Lower lobe of right lung (tissue), 2 donors: ENCODE measurements at regions not wholly inside any gene's neighbourhood (a gene's known extent, or its start where the extent isn't known, plus 50 kb on each side); places are given as distances from the start of the nearest gene placed in this dataset.

Experiments
- ATAC-seq, 2 donors: fragments of 200-7000 bp; cut with Tn5 transposase; one replicate each; pipeline ENCODE4 v1.9.1; 2020 to 2022; ENCODE audit warnings: mild to moderate bottlenecking in 2 of 2, moderate library complexity in 2 of 2
- DNase-seq: peaks from one replicate; pipeline ENCODE4 v3.0.0-alpha.2; 2020
- H3K27ac ChIP-seq: fragments of 200-600 bp; one replicate; pipeline ENCODE4 v1.8.0; 2022
- H3K27me3 ChIP-seq: fragments of 200-600 bp; one replicate; pipeline ENCODE4 v1.8.0; 2022; ENCODE audit warnings: low read depth
- H3K36me3 ChIP-seq: fragments of 200-600 bp; one replicate; pipeline ENCODE4 v1.8.0; 2022; ENCODE audit warnings: mild to moderate bottlenecking
- H3K4me1 ChIP-seq: fragments of 200-600 bp; one replicate; pipeline ENCODE4 v1.8.0; 2022
- H3K4me3 ChIP-seq: fragments of 200-600 bp; one replicate; pipeline ENCODE4 v1.8.0; 2022; ENCODE audit warnings: mild to moderate bottlenecking
- H3K9me3 ChIP-seq: fragments of 200-600 bp; one replicate; pipeline ENCODE4 v1.8.0; 2022
- intact Hi-C: fragments of 100-400 bp; cut with DNase I; formaldehyde crosslinking; loops from one replicate; pipeline ENCODE4 v1.11.0; 2022
- TF ChIP-seq, protein P1 (sequence below): fragments of 200-600 bp; IDR thresholded peaks from one replicate; pipeline ENCODE4 v1.8.0; 2022; ENCODE audit warnings: antibody characterized with exemption, mild to moderate bottlenecking
- donor health status: DM: no; HTN: yes; CAD: no; lungs with severe emphysema.

DNA sequence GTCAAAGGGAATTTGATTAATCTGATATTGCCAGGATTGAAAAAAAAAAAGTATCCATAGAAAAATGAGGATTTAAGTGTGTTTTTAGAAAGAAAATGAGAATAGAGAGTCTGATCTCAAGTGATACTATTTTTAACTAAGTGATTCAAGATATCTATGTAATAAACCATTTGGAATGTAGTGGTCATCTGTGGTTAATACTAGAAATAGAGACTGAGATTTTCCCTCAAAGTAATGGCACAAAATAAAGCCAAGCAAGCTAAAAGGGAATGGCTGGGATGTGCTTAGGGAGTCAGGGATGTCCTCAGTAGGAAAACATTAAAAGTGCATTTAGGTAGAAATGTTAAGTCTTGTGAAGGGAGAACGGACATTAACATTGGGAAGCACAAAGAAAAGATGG lies 90.6 kb downstream of the FBXO4 start:
- no peak for DNase-seq
- Histone ChIP-seq H3K27ac (no peak overlapping the region), H3K4me1 (no peaks in the 10 kb centered on the region), H3K27me3 (no peaks in the 10 kb centered on the region), H3K4me3 (no peak overlapping the region), H3K36me3 (no peaks in the 10 kb centered on the region), H3K9me3 (no peaks in the 10 kb centered on the region)
- intact Hi-C loops, result no loop called here
- TF ChIP-seq, protein P1, sequence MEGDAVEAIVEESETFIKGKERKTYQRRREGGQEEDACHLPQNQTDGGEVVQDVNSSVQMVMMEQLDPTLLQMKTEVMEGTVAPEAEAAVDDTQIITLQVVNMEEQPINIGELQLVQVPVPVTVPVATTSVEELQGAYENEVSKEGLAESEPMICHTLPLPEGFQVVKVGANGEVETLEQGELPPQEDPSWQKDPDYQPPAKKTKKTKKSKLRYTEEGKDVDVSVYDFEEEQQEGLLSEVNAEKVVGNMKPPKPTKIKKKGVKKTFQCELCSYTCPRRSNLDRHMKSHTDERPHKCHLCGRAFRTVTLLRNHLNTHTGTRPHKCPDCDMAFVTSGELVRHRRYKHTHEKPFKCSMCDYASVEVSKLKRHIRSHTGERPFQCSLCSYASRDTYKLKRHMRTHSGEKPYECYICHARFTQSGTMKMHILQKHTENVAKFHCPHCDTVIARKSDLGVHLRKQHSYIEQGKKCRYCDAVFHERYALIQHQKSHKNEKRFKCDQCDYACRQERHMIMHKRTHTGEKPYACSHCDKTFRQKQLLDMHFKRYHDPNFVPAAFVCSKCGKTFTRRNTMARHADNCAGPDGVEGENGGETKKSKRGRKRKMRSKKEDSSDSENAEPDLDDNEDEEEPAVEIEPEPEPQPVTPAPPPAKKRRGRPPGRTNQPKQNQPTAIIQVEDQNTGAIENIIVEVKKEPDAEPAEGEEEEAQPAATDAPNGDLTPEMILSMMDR, result no peak
- ATAC-seq, result no peak

DNA sequence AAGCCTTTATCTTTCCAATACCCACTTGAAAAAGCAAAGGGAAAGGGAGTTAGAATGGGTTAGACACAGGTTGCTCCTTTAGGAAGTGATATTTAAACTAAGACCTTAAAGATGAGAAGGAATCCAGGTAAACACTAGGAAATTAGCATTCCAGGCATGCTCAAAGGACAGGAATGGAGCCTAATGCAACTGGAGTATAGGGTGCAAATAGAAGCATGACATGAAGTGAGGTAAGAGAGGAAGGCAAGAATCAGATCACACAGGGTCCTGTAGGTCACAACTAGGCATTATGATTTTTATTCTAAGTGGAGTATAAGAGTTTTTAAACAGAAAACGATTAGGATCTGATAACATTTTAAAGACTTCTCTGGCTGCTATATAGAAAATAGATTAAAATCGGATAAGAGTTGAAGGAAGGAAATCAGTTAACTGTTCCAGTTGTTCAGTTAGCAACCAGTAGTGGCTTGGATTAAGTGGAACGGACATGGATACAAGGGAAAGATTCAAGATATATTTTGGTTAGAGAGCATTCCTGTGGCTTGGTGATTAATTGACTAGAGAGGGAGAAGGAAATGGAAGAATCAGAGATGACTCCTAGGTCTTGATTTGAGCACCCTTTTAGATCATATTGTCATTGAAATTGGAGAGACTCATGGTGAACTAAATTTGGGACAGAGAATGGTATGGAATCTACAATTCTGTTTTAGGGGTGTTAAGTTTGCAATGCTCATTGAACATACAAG lies 95.9 kb downstream of the FBXO4 start:
- Histone ChIP-seq H3K4me3 (no peak overlapping the region), H3K4me1 (no peaks in the 10 kb centered on the region), H3K9me3 (no peaks in the 10 kb centered on the region), H3K36me3 (no peaks in the 10 kb centered on the region), H3K27me3 (no peaks in the 10 kb centered on the region), H3K27ac (no peak overlapping the region)
- intact Hi-C loops, result no loop called here
- DNase-seq (no peak), ATAC-seq (no peak)
- TF ChIP-seq, protein P1, result no peak

DNA sequence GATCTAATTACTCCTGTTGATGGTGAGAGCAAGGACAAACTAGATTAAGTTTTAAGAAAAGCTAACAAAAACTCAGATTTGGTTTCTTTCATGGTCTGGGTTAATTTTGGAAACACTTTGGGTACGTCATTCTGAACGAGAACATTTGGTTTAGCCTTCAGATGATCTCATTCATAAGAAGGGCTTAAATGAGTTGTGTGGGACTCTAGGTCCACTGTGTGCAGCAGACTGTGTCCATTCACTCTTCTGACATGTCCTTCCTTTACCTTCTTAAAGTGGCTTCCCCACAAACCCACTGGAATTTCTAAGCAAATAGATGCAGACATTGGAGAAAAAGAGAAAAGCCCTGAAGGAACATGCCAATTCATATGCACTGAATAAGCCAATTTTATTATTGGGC lies 96.8 kb downstream of the FBXO4 start:
- TF ChIP-seq, protein P1, result no peak
- Histone ChIP-seq H3K9me3 (no peaks in the 10 kb centered on the region), H3K27ac (no peak overlapping the region), H3K4me1 (no peaks in the 10 kb centered on the region), H3K36me3 (no peaks in the 10 kb centered on the region), H3K27me3 (no peaks in the 10 kb centered on the region), H3K4me3 (no peak overlapping the region)
- intact Hi-C loops, result no loop called here
- DNase-seq (no peak), ATAC-seq (no peak)

DNA sequence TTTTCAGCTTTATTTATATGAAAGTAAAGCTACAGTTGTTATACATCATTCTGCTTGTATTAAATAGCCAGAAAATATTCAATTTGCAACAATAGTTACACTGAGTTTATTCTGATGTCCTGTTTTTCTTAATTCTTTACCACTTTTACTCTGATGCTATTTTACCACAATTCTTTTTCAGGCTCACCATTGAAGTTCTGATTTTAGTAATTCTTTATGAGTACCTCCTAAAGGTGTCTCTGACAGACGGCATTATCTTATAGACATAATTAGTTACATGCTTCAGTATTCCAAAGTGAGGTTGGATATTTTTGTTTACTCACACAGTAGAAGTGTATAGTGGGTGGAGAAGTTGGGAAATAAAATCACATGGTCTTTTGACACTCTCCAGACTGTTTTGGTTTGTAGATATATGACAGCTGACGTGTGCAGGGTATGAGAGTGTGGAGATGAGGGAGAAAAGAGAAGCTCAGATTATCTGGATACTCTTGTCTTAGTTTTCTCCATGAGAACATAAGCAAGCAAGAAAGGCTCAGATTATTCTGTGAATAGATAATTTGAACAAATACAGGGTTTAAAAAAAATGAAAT lies 97.4 kb downstream of the FBXO4 start:
- no peaks in the 10 kb centered on the region for H3K27me3 ChIP-seq
- H3K36me3 ChIP-seq, result no peaks in the 10 kb centered on the region
- no peaks in the 10 kb centered on the region for H3K4me1 ChIP-seq
- H3K4me3 ChIP-seq, result no peak overlapping the region
- no peaks in the 10 kb centered on the region for H3K9me3 ChIP-seq
- intact Hi-C loops, result no loop called here
- DNase-seq, result no peak
- ATAC-seq, result no peak
- H3K27ac ChIP-seq, result no peak overlapping the region
- TF ChIP-seq, protein P1, result no peak

DNA sequence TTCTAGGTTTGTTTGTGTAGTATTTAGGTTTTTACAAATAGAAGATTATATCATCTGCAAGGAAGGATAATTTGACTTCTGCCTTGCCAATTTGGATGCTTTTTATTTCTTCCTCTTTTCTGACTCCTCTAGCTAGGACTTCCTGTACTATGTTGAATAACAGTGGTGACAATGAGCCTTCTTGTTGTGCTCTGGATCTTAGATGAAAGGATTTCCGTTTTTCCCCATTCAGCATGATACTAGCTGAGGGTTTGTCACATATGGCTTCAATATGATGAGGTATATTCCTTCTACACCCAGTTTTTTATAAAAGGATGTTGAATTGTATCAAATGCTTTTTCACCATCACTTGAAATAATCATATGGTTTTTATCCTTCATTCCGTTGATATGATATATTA lies 101.4 kb downstream of the FBXO4 start:
- Histone ChIP-seq H3K27ac (no peak overlapping the region), H3K4me1 (no peaks in the 10 kb centered on the region), H3K27me3 (no peaks in the 10 kb centered on the region), H3K36me3 (no peaks in the 10 kb centered on the region), H3K9me3 (no peaks in the 10 kb centered on the region), H3K4me3 (no peak overlapping the region)
- TF ChIP-seq, protein P1, result no peak
- no peak for ATAC-seq
- intact Hi-C loops, result no loop called here
- no peak for DNase-seq
